ENCODE measurements at regions not wholly inside any gene's neighbourhood (a gene's known extent, or its start where the extent isn't known, plus 50 kb on each side); places are given as distances from the start of the nearest gene placed in this dataset.

DNA sequence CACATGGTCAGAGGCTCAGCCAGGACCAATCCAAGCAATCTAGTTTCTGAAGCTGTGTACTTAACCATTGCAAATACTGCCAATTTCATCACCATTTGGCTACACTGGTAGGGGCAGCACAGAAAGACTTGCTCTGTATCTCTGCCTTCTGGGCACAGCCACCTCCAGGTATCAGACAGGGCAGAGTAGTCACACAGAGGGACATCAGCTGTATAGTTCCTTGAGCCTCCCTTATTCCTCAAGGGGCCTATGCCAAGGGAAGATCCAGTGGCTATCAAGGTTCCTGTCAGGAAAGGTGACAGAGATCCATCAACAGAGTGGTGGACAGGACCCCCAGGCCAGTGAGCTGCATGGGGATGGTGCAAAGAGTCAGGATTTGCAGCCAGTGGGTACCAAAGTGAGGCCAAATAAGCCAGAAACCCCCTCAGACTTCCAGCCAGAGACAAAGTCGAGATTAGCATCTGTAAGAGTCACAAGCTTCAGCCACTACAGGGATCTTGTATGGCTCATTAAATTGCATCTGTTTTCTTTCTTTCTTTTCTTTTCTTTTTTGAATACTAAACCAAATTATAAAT lies 381.6 kb upstream of the CPEB2 start:
- no peak for DNase-seq (ENCODE audit: low read depth in 2 of 2)

DNA sequence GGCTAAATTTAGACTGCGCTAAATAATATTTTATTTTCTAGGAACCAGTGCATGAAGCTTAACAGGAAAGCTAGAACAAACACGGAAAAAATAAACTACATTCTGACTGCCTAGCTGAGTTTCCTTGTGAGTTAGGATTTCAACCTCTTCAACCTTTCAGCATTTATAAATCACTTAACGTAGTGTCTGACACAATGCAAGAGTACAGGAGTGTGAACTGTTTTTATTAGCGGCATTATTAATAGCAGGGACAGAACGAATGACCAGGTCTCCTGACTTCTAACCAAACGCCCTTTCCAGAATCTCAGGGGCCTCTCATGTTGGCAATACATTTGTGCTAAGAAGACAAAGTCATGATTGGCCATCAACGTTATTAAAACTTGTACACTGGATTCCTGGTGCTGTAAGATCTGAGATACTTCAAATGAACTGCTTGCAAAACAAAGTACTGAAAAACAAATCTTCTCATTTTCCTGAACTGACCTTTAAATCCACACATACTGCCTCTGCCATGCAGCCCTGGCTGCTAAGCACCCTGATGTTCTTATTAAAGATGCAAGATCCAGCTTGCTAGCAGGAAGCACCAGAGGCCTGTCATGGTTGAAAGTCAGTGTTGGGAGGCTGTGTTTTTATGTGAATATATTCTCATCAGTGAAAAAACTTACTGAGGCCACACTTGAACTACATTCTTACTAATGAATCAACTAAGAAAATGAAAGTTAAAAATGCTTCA lies 380.4 kb upstream of the CPEB2 start:
- DNase-seq (ENCODE audit: low read depth in 2 of 2) = no peak

DNA sequence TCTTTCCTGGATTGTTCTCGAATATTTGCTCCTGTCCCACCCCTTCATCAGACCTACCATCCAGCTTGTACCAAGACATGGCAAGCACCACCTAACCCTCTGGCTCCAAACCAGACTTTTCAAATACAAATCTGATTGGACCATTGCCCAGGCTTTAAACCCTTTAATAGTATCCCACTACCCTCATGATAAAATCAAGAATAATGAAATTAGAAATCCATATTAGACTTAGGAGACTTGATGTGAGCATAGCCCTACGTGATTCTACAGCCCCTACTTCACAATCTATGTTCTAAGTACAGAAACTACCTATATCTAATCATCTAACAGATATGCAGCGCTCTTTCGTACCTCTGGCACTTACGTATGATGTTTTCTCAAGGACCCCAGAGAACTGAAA lies 375.2 kb upstream of the CPEB2 start:
- no peak for DNase-seq (ENCODE audit: low read depth in 2 of 2)

DNA sequence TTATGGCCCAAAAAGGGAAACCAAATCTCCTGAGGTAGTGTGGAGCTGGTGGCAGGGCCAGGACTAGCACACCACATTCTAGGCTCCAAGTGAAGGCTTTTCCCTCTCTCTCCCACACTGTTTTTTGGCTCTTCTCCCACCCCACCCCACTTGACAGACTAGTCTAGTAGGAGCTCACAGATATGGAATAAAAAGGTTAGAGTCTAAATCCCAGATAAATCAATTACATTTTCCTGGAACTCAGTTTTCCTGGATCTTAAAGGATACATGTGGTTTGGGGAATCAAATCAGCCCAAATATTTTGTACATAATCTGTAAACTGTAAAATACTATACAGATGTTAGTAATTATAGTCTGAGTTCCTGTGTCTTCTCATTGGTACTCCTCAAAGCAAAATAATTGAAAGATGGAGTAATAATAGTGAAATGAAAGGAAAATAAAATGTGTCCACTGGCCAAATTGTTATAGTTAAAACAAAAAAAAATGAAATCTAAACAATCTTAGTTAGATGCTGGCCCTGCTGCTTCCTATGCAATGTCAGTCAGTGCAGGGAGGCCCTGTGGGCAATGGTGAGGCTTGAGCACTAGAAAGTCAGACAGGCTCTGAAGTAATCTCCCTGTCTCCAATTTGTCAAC lies 370.4 kb upstream of the CPEB2 start:
- DNase-seq (ENCODE audit: low read depth in 2 of 2) = no peak

DNA sequence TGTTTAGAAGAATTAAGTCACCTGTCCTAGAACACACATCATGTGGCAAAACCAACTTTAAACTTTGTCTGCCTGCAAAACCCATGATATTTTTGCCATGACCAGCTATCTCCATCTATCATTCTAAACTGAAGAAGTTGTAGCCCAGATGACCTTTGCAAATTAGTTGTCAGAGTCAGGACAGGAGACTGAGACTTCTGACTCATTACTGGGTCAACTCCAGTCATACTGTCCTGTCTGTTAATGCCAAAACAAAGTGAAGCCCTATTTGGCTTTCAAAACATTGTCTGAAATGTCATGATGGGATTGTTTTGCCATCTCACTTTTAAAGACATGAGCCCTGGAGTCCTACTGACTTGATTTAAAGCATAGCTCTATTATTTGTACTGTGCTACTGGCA lies 365.7 kb upstream of the CPEB2 start:
- no peak for DNase-seq (ENCODE audit: low read depth in 2 of 2)

DNA sequence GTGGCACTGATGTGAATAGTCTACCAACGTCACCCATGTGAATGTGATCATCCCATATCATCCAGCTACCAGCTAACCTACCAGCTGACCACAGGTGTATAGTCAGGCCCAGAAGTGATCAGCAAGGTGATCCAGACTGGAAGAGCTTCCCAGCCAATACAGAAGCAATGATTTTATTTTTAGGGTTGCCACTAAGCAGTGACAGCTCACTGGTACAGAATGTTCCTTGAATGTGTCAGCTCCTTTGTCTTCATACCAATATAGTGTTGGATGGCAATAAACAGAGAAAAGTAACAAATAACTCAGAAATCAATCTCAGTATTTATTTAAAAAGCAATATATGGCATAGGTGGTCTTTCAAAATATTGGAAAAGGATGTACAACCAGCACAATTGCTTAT lies 361.8 kb upstream of the CPEB2 start:
- DNase-seq (ENCODE audit: low read depth in 2 of 2) = no peak

DNA sequence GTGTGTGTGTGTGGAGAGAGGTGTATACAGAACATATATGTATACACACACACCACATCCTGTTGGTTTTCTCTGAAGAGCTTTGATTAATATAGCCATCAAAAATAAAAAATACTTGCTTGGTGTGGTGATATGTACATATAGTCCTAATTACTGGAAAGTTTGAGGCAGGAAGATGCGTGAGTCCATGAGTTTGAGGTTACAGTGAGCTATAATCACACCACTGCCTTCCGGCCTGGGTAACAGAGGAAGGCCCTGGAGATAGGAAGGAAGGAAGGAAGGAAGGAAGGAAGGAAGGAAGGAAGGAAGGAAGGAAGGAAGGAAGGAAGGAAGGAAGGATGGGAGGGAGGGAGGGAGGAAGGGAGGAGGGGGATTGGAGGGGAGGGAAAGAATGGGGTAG lies 360.4 kb upstream of the CPEB2 start:
- DNase-seq (ENCODE audit: low read depth in 2 of 2) = no peak

DNA sequence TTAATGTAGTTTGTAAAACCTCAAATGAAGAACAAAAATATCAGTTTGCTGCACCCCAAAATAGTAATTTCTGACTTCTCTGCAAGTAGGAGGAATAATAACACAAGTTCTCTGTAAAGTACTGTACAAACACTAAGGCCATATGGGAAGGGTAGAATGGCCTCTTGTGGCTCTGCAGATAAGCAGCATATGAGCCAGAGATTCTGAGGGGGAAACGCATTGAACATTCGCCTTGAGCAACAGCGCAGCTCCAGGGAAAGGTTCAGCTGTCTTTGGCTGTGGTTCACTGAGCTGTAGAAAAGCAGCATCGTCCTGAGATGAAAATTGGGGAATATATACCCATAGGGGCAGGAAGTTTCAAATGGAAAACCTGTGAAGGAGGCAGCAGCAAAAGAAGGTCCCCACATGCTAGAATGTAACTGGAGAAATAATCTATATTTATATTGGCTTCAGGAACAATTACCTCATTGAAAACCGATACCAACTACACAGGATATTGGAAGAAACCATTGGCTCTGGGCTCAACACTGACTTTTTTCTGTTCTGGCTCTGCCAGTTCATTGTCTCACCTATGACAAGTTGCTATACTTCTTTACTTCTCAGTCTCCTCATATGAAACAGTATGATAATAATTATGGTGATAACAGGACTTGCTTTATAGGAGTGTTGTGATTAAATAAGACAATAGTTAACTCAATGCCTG lies 357.6 kb upstream of the CPEB2 start:
- DNase-seq (ENCODE audit: low read depth in 2 of 2) = no peak

DNA sequence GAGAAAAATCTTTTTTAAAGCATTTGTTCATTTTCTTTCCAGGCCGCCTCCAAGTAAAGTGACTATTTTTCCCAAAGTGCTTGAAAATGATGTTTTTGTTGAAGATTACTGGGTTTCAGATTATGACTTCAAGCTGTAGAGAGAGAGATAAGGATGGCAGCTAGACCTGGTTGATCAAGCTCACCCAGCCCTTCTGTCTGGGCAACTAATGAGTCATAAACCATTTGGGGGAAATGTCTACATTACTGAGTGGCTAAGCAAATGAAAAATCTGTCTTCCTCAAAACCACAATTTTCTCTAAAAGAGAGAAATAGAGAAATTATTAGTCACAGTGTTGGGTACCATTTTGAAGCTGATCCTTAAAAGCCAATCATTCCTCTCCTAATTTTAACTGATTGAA lies 355.4 kb upstream of the CPEB2 start:
- no peak for DNase-seq (ENCODE audit: low read depth in 2 of 2)

DNA sequence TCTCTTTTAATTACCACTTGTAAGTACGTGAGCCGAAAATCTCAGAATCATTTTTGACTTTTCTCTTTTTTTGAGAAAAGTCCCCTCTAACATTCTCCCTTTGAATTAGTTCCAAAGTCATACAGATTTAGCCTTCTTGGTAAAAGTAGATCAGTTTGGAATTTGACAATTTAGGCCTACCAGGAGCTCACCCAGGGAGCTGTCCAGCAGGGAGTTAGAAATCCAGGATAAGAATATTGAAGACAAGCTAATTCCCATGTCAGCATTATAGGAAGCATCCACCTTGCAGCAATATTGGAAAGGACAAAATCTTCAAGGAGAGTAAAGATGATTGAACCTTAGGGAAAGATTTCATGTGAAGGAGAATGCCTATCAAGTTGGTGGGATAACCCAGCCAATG lies 352.2 kb upstream of the CPEB2 start:
- no peak for DNase-seq (ENCODE audit: low read depth in 2 of 2)

DNA sequence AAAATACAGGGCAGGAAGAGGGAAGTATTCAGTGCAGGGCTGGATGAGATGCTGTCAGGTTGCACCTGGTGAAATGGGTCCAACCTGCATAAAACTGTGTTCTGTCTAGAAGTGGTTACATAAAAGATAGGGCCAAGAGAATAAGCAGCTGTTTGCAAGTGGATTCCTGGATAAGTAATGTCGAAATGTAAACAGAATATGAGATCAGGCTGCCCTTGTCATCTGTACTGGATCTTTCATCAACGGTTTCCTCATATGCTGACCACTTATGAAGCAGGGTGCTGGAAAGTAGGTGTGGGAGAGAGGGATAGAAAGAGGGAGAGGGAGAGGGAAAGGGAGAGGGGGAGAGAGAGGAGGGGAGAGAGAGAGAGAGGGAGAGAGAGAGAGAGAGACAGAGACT lies 349.8 kb upstream of the CPEB2 start:
- no peak for DNase-seq (ENCODE audit: low read depth in 2 of 2)

DNA sequence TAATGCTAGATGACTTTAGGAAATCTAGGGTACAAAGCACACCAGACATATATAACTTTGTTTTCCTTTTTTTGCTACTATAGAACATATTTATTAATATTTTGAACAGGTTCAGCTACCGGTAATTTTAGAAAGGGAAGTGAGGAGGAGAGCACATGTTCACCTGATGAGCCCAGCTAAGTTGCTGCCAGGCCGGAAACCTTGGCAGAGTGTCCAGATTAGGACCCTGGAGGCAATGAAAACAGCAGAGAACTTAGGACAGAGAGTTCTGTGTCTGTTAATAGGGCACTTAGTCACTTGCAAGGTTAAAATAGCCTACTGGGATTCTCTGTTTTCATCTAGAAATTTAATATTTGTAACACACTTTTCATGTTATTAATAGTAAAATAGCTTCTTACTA lies 348.9 kb upstream of the CPEB2 start:
- DNase-seq (ENCODE audit: low read depth in 2 of 2) = no peak

DNA sequence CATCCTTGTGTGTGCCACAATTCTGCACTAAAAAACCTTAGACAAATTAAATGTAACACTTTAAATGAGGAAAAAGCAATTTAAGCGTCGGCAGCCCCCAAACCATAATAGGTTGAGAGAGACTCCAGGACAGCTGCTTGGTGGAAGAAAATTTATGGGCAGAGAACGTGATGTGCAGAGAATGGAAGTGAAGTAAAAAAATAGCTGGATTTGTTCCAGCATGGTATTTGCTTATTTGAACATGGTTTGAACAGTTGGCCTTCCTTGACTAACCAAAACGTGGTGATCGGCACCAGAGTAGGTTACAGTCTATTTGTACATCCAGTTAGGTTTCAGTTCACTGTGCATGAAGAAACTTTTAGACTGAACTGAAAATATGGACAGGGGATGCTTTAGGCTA lies 343.0 kb upstream of the CPEB2 start:
- DNase-seq (ENCODE audit: low read depth in 2 of 2) = no peak

DNA sequence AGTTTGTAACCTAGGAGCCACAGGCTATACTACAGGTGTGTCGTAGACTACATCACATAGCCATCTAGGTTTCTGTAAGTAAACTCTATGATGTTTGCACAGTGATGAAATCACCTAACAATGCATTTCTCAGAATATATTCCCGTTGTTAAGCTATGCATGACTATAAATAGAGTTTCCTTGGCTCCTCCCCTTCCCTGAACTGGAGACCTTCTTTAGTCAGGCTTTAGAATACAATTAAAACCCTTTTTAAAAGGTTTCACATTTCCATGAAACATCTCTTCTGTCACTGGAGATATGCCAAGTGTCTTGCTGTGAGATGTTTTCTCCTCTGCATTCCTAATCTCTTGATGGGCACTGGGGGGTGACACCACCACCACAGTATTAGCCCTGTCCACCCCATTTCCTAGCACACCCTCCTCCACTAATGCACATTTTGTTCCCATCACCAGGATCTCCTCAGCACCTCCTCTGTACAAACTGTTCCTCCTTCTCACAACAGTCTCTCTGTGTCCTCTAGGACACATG lies 334.6 kb upstream of the CPEB2 start:
- no peak for DNase-seq (ENCODE audit: low read depth in 2 of 2)

DNA sequence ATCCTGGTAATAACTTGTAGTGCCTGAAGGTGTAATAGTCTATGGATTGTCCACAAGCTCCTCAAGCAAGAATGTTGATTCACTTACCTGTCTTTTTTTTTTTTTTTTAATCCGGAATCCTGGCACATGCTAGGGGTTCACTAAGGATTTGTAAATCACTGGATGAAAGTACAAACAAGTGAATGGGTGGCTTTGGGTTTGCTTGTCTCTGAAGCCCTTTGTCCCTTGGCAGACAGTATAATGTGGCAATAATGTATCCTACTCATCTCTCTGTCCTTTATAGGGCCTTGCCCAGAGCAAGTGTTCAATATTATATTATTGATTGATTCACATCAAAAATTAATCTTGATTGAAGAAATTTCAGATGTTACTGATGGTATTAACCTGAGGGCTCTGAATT lies 334.0 kb upstream of the CPEB2 start:
- no peak for DNase-seq (ENCODE audit: low read depth in 2 of 2)

DNA sequence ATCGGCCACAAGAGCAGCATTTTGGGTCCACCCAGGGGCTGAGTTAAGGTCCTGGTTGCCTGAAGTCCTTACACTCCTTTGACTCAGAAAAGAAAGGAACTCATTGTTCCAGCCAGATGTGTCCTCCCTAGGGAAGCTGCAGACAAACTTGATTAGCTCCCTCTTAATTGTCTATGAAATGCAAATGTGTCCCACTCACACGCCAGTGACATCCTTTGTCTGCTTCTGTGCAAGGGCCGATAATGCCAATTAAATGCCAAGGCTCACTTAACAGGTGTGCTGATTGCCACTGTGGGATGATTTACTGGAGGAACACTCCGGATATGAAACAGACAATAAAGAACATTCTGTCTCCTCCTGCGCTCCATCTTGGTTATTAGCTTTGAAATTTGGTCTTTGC lies 332.9 kb upstream of the CPEB2 start:
- no peak for DNase-seq (ENCODE audit: low read depth in 2 of 2)

DNA sequence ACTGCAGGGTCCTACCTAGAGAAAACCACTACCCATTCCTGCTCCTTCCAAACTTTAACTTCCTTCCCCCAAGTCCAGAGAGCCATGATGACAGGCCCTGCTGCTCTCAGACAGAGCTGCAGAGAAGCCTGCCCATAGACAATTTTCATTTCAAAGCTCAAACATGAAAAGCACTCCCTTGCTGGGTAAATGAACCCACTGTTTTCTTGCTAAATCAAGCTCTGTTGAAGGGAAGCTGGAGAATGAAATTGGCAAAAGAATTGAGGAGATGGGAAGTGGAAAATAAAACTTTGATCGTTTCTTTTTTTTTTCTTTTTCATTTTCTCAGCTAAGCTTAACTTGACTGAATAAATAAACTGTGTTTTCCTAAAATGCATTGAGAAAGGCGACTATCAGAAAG lies 331.1 kb upstream of the CPEB2 start:
- no peak for DNase-seq (ENCODE audit: low read depth in 2 of 2)

DNA sequence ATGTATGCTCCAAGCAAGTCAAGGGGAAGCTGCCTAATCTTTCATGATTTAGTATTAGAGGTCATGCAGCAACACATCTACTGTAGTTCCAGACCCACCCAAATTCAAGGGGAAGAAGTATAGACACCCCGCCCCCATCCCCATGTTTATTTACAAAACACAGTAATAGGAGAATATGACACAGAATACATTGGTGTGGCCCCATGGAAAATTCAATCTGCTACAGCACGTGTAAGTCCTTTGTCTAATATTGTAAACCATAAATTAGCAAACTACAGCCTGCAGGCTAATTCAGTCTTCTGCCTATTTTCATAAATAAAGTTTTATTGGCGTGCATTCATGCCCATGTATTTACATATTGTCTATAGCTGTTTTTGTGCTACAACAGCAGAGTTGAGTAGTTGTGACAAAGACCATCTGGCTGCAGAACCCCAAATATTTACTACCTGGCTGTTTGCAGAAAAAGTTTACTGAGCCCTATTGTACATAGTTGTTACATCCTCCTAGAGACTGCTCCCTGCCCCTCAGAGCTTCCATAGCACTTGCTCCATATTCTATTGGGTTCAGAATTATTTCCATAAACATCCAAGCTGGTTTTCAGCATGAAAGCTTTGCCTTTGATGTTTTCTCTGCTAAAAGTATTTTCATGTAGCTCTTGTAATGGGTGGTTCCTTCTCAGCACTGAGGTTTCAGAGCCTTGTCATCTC lies 326.8 kb upstream of the CPEB2 start:
- DNase-seq (ENCODE audit: low read depth in 2 of 2) = no peak

DNA sequence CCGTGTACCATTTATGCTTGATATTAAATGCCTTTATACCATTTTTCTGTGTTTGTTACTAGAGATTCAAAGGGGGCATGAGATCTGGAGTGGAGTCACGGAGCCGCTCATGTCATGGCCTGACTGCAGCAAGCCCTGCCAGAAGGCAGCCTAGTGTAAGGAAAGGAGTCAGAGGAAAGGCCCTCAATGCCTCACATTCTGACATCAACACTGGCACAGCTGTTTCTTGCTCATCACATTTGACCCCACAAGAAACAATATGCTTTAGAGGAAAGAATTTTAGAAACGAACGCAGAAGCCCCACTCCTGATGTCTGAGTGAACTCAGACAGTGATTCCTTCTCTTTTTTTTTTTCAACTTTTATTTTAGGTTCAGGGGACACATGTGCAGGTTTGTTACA lies 322.4 kb upstream of the CPEB2 start:
- no peak for DNase-seq (ENCODE audit: low read depth in 2 of 2)

DNA sequence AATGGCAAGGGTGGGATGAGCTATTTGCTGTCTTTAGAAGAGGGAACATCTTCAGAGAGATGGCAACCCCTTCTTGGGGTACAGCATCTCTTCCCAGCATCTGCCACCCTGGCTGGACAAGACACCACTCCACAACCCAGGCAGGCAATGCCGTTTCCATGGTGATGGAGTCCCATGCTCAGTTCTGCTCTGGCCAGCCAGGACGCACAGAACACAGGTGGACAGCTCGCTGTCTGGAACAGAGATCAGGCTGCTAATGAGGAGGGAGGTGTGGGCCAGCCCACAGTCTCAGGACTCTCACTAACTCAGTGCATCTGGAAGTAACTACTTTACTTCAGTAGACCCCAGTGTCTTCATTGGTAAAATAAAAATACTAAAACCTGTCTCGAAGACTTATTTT lies 321.0 kb upstream of the CPEB2 start:
- no peak for DNase-seq (ENCODE audit: low read depth in 2 of 2)

DNA sequence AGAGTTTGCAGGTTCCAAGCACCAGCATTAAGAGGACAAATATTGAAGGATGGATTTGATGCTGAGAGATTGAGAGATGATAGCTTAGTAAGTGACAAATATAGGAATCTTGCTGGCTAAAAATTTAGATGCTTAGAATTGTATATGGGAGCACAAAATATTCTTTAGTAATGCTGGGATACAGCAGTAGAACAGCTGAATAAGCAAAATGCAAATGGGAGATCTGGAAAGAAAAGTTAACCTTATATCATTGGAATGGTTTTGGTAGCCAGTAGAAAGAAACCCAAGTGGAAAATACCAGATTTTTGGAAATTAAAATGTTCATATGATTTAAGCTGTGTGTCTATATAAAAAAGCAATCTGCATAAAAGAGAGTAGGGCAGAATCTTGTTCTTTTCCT lies 308.6 kb upstream of the CPEB2 start:
- no peak for DNase-seq (ENCODE audit: low read depth in 2 of 2)

Data from stimulated activated CD8-positive, alpha-beta memory T cell treated with anti-CD3 and anti-CD28 coated beads, Interleukin-2, amount 100 ng/mL, for 1 hour (primary cell).